Breast epithelium (tissue), 4 donors: ENCODE measurements at regions not wholly inside any gene's neighbourhood (a gene's known extent, or its start where the extent isn't known, plus 50 kb on each side); places are given as distances from the start of the nearest gene placed in this dataset.

Experiments
- DNase-seq, 2 donors: peaks; one replicate each; pipeline ENCODE4 v3.0.0-alpha.2; 2019; ENCODE audit warnings: low spot score in 2 of 2
- H3K27ac ChIP-seq, 2 donors: fragments of 200-600 bp; sonication (generic) in 1 of 2; one replicate each; pipeline ENCODE4 v1.5.1; 2016 to 2019; ENCODE audit warnings: mild to moderate bottlenecking in 1 of 2
- H3K27me3 ChIP-seq, 2 donors: fragments of 200-600 bp; sonication (generic) in 1 of 2; one replicate each; pipeline versions ENCODE4 v1.5.1 to v1.6.0; 2017 to 2019; ENCODE audit warnings: control low read depth in 1 of 2, mild to moderate bottlenecking in 1 of 2
- H3K36me3 ChIP-seq: fragments of 200-600 bp; one replicate; pipeline ENCODE4 v1.5.1; 2019
- H3K4me1 ChIP-seq, 2 donors: fragments of 200-600 bp; sonication (generic); one replicate each; pipeline ENCODE4 v1.5.1; 2016 to 2019; ENCODE audit warnings: control low read depth in 1 of 2
- H3K4me3 ChIP-seq, 3 donors: fragments of 200-600 bp; sonication (generic); 1 replicate in 2 of 3; 2 replicates in 1 of 3; pipeline ENCODE4 v1.5.1; 2016 to 2019; ENCODE audit warnings: mild to moderate bottlenecking in 3 of 3, moderate library complexity in 2 of 3
- H3K9me3 ChIP-seq, 2 donors: fragments of 200-600 bp; sonication (generic) in 1 of 2; one replicate each; pipeline ENCODE4 v1.5.1; 2016 to 2019; ENCODE audit warnings: control low read depth in 1 of 2
- POLR2A ChIP-seq: fragments of 450-650 bp; IDR thresholded peaks from one replicate; pipeline ENCODE4 v1.6.1; 2016; ENCODE audit warnings: antibody characterized with exemption, mild to moderate bottlenecking, moderate library complexity
- POLR2AphosphoS5 ChIP-seq, 3 donors: sonication (generic); formaldehyde crosslinking; IDR thresholded peaks; one replicate each; pipeline ENCODE4 v1.6.1; 2017; ENCODE audit warnings: antibody characterized with exemption in 3 of 3
- intact Hi-C: fragments of 100-400 bp; cut with DNase I; formaldehyde crosslinking; loops from one replicate; pipeline ENCODE4 v1.15.1; 2023; ENCODE audit warnings: low total_unique reads
- TF ChIP-seq, protein P1 (sequence below), 3 donors: fragments of 450-650 bp; IDR thresholded peaks; one replicate each; pipeline ENCODE4 v1.5.1; 2016 to 2017; ENCODE audit warnings: antibody characterized with exemption in 3 of 3, mild to moderate bottlenecking in 3 of 3, moderate library complexity in 3 of 3

DNA sequence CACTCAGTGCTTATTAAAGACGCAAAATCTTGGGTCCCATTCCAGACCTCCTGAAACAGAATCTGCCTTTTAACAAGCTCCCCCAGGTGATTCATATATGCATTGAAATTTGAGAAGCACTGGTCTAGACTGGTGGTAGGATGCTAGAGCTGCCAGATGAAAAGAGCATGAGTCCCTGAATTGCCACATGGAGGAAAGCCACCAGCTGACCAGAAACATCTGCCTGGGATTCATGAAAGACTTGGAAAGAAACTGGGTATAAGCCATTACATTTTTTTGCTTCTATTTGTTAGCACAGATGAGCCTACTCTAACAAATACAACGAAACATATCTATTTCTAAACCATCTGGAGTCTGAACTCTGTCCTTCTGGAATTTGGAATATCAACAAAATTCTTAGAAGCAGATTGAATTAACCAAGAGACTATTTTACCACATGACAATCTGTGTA lies 228.9 kb downstream of the RBM43 start:
- Histone ChIP-seq H3K4me1 (no peaks in the 10 kb centered on the region), H3K27me3 (no peaks in the 10 kb centered on the region), H3K4me3 (no peak overlapping the region), H3K36me3 (no peaks in the 10 kb centered on the region), H3K27ac (no peak overlapping the region), H3K9me3 (no peaks in the 10 kb centered on the region)
- TF ChIP-seq POLR2AphosphoS5 (IDR thresholded peaks at IDR 0.05): no peak
- no peak for DNase-seq
- intact Hi-C loops: no loop called here

DNA sequence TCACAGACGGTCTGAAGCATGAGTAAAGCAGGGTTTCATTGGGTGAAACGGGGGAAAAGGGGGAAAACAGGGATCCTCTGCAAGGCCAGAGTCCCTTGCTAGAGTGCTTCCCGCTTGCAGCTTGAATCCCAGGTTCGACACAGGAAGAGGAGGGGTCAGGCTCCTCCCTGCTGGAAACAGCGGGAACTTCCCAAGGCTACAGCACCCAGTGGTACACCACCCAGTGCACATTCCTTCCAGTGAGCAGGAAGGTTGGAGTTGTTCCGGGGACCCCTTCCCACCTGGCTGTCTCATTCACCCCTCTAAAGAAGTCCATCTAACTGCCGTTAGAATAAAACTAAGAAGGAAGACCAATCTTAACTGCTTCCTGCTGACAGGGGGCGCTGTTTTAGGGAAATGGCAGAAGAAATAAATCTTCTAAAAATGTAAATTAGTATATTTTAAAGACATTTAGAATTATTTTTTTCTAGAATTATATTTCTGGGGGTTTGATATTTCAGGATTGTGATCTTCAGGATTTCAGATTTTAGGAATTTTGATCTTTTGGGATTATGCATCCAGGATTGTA lies 230.9 kb downstream of the RBM43 start:
- DNase-seq: no peak
- TF ChIP-seq POLR2AphosphoS5 (IDR thresholded peaks at IDR 0.05) (no peak), POLR2A (no peak)
- TF ChIP-seq, protein P1, sequence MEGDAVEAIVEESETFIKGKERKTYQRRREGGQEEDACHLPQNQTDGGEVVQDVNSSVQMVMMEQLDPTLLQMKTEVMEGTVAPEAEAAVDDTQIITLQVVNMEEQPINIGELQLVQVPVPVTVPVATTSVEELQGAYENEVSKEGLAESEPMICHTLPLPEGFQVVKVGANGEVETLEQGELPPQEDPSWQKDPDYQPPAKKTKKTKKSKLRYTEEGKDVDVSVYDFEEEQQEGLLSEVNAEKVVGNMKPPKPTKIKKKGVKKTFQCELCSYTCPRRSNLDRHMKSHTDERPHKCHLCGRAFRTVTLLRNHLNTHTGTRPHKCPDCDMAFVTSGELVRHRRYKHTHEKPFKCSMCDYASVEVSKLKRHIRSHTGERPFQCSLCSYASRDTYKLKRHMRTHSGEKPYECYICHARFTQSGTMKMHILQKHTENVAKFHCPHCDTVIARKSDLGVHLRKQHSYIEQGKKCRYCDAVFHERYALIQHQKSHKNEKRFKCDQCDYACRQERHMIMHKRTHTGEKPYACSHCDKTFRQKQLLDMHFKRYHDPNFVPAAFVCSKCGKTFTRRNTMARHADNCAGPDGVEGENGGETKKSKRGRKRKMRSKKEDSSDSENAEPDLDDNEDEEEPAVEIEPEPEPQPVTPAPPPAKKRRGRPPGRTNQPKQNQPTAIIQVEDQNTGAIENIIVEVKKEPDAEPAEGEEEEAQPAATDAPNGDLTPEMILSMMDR (IDR thresholded peaks at IDR 0.05): no peak
- no peaks in the 10 kb centered on the region for H3K9me3 ChIP-seq
- no peaks in the 10 kb centered on the region for H3K27me3 ChIP-seq
- no peak overlapping the region for H3K4me3 ChIP-seq
- H3K27ac ChIP-seq: no peak overlapping the region
- H3K36me3 ChIP-seq: no peaks in the 10 kb centered on the region
- H3K4me1 ChIP-seq: no peaks in the 10 kb centered on the region
- intact Hi-C loops: no loop called here

DNA sequence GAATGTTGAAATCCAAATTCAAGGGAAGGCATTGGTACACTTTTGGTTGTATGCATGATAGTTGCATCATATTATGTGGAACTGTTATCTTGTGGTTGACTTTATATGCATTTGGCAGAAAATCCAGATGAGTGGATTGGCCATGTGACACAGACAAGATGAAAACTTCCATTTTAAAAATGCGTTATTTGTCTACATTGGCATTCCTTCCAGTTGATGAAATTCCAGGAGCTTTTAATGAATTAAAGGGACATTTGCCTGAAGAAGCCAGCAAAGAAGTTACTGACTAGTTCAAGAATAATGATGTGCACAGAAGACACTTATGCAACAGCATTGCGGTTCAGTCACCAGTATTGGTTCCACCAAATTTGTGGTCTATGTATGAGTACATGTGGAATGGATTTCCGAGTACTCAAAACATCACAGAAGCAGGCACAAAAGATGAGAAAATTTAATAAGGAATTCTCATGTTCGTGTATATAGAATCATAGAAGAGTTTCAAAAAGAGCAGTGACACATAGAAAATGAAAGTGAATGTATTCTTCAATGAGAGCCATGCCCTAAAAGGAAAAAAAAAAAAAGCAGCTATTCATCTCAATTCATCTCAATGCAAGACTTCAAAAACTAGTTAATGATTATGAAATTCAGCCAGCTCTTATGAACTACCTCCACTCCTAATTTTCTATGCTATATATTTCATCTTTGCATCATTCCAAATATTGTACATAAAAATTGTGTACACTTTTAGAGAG lies 232.1 kb downstream of the RBM43 start:
- H3K9me3 ChIP-seq: no peaks in the 10 kb centered on the region
- no peaks in the 10 kb centered on the region for H3K4me1 ChIP-seq
- H3K27me3 ChIP-seq: no peaks in the 10 kb centered on the region
- TF ChIP-seq, protein P1 (IDR thresholded peaks at IDR 0.05): no peak
- no peak for TF ChIP-seq POLR2A
- no peak for TF ChIP-seq POLR2AphosphoS5 (IDR thresholded peaks at IDR 0.05)
- no peak overlapping the region for H3K4me3 ChIP-seq
- intact Hi-C loops: no loop called here
- no peak overlapping the region for H3K27ac ChIP-seq
- DNase-seq: no peak
- no peaks in the 10 kb centered on the region for H3K36me3 ChIP-seq

DNA sequence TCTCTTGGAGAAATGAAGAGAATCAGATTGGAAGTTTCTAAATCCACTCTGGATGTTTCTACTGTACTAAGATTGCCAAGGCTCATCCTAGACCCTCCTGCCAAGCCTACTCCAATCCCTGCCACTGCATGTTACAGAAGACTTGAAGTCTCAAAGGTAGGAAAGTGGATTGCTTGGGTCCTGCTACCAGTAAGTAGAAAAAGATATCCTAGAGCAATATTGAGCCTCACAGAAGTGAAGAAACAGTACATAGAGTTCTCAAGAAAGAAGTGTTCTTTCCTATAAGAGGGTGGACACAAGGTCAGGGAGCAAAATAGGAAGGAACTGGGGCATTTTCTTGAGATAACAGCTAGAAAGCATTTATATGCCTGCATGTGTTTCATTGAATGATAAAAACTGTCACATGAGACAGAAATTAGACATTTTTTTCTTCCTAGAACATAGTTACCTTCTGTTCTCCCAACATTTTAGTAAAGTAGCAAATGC lies 232.9 kb downstream of the RBM43 start:
- DNase-seq: no peak
- Histone ChIP-seq H3K36me3 (no peaks in the 10 kb centered on the region), H3K9me3 (no peaks in the 10 kb centered on the region), H3K4me3 (no peak overlapping the region), H3K27me3 (no peaks in the 10 kb centered on the region), H3K27ac (no peak overlapping the region), H3K4me1 (no peaks in the 10 kb centered on the region)
- TF ChIP-seq, protein P1 (IDR thresholded peaks at IDR 0.05): no peak
- no peak for TF ChIP-seq POLR2A
- TF ChIP-seq POLR2AphosphoS5 (IDR thresholded peaks at IDR 0.05): no peak
- intact Hi-C loops: no loop called here

DNA sequence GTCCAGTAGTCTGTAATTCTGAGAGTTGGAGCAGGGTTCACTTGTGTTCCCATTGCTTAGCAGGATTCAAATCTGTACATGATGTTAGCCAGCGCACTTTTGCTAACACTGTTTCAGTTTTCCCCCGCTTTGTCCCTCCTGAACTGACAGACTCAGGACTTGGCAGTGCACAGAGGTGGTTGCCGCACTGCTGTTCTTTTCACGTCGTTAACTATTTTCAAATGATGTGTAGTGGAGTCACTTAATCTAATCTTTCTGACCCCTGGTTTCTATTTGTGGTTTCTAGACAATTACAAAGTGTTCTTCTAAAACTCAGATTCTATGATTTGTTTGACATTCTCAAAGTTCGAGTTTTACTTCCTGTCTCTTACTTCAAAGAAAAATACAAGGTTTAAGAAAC lies 234.5 kb downstream of the RBM43 start:
- H3K27me3 ChIP-seq: no peaks in the 10 kb centered on the region
- TF ChIP-seq, protein P1 (IDR thresholded peaks at IDR 0.05): no peak
- TF ChIP-seq POLR2AphosphoS5 (IDR thresholded peaks at IDR 0.05): no peak
- TF ChIP-seq POLR2A: no peak
- H3K27ac ChIP-seq: no peak overlapping the region
- DNase-seq: no peak
- no peaks in the 10 kb centered on the region for H3K9me3 ChIP-seq
- no peak overlapping the region for H3K4me3 ChIP-seq
- no peaks in the 10 kb centered on the region for H3K4me1 ChIP-seq
- intact Hi-C loops: no loop called here
- H3K36me3 ChIP-seq: no peaks in the 10 kb centered on the region
